Large intestine (tissue), 3 donors: ENCODE measurements at regions not wholly inside any gene's neighbourhood (a gene's known extent, or its start where the extent isn't known, plus 50 kb on each side); places are given as distances from the start of the nearest gene placed in this dataset.

Experiments
- DNase-seq, 2 donors: peaks; one replicate each; pipeline versions ENCODE4 v3.0.0 to v3.0.0-alpha.2; 2013
- H3K27ac ChIP-seq: one replicate; pipeline ENCODE4 v1.5.1; 2013; ENCODE audit warnings: low read length
- H3K27me3 ChIP-seq: 2 replicates; pipeline ENCODE4 v1.6.1; 2013; ENCODE audit warnings: low read length; ENCODE audit not compliant: control insufficient read depth, insufficient read depth
- H3K36me3 ChIP-seq: 2 replicates; pipeline ENCODE4 v1.6.1; 2013; ENCODE audit warnings: low read length; ENCODE audit not compliant: control insufficient read depth, insufficient read depth
- H3K4me1 ChIP-seq: one replicate; pipeline ENCODE4 v1.6.1; 2013; ENCODE audit warnings: low read length; ENCODE audit not compliant: control insufficient read depth, insufficient read depth
- H3K4me3 ChIP-seq: one replicate; pipeline ENCODE4 v1.5.1; 2013; ENCODE audit warnings: low read length
- H3K9me3 ChIP-seq: one replicate; pipeline ENCODE4 v1.6.1; 2013; ENCODE audit warnings: mild to moderate bottlenecking, low read depth, low read length, moderate library complexity; ENCODE audit not compliant: control insufficient read depth
- WGBS: methylation state at CpG from one replicate; pipeline ENCODE4 v1.1.5; 2013; ENCODE audit warnings: low lambda C conversion rate; ENCODE audit not compliant: insufficient coverage; 5-methylcytosine and 5-hydroxymethylcytosine counted together

DNA sequence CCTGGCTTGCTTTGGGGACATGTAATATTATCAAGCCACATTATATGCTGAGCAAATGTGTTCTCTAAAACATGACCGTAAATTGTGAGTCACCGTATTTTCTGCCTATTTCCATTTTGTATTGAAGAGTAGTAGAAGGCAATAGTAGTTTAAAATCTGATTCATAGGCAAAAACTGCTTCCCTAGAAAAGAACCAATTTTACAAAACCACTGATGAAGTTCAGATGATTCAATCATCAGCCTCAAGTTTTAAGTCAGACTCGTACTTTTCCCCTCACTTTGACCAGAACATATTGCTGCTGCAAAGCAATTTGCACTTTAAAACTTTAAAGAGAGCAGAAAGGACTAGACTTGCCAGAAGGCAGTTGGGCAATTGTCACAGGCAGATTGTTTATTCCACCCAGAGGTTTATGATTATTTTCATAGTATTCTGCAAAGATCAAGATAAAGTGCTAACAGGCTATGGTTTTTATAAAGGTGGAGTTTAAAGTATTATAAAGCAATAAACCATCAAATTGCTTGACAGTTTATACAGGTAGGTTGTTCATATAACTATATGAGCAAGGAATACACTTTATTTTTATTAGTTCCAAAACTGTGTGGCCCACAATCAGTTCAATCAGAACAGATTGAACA, 168.2 kb downstream of the ETV1 start:
- peaks cover 4% of the 10 kb centered on the region for H3K9me3 ChIP-seq
- 90% methylated on average over 2 of the region's 3 CpGs for WGBS
- no peaks in the 10 kb centered on the region for H3K36me3 ChIP-seq
- no peaks in the 10 kb centered on the region for H3K4me1 ChIP-seq
- no peaks in the 10 kb centered on the region for H3K27me3 ChIP-seq
- no peak overlapping the region for H3K27ac ChIP-seq
- DNase-seq = no peak
- H3K4me3 ChIP-seq = no peak overlapping the region

- Histone ChIP-seq H3K27me3 (no peaks in the 10 kb centered on the region), H3K4me3 (no peak overlapping the region), H3K36me3 (no peaks in the 10 kb centered on the region), H3K9me3 (peaks cover 4% of the 10 kb centered on the region), H3K4me1 (no peaks in the 10 kb centered on the region), H3K27ac (no peak overlapping the region)
- 92% methylated on average over 2 of the region's 3 CpGs for WGBS
- DNase-seq = no peak
These were observed 166.8 kb downstream of the ETV1 start for GRCh38 chr7:13822678-13823077.

- no peak overlapping the region for H3K4me3 ChIP-seq
These were observed 162.7 kb downstream of the ETV1 start for GRCh38 chr7:13826752-13827151.

GRCh38 chr7:13827716-13828115, 161.8 kb downstream of the ETV1 start:
- no peak overlapping the region for H3K4me3 ChIP-seq
- no peak for DNase-seq
- H3K27me3 ChIP-seq = no peaks in the 10 kb centered on the region
- WGBS = 89% methylated on average over 5 of the region's 5 CpGs
- no peaks in the 10 kb centered on the region for H3K36me3 ChIP-seq
- no peaks in the 10 kb centered on the region for H3K4me1 ChIP-seq
- H3K27ac ChIP-seq = no peak overlapping the region
- no peaks in the 10 kb centered on the region for H3K9me3 ChIP-seq

More at GRCh38 chr7:13826752-13827151, 162.7 kb downstream of the ETV1 start:
- Histone ChIP-seq H3K9me3 (no peaks in the 10 kb centered on the region), H3K27ac (no peak overlapping the region), H3K36me3 (no peaks in the 10 kb centered on the region), H3K27me3 (no peaks in the 10 kb centered on the region), H3K4me1 (no peaks in the 10 kb centered on the region)
- WGBS = 80% methylated on average over 2 of the region's 4 CpGs
- no peak for DNase-seq

- Histone ChIP-seq H3K9me3 (no peaks in the 10 kb centered on the region), H3K4me3 (no peak overlapping the region), H3K4me1 (no peaks in the 10 kb centered on the region), H3K27ac (no peak overlapping the region), H3K27me3 (no peaks in the 10 kb centered on the region), H3K36me3 (no peaks in the 10 kb centered on the region)
- no peak for DNase-seq
- WGBS = 100% methylated on average over 1 of the region's 2 CpGs
These were observed 160.2 kb downstream of the ETV1 start for GRCh38 chr7:13829231-13829630.

- WGBS = 92% methylated on average over 2 of the region's 6 CpGs
- Histone ChIP-seq H3K27me3 (no peaks in the 10 kb centered on the region), H3K9me3 (no peaks in the 10 kb centered on the region), H3K27ac (no peak overlapping the region), H3K4me1 (no peaks in the 10 kb centered on the region), H3K36me3 (no peaks in the 10 kb centered on the region), H3K4me3 (no peak overlapping the region)
- no peak for DNase-seq
These were observed 159.3 kb downstream of the ETV1 start for GRCh38 chr7:13829914-13830900.

DNA sequence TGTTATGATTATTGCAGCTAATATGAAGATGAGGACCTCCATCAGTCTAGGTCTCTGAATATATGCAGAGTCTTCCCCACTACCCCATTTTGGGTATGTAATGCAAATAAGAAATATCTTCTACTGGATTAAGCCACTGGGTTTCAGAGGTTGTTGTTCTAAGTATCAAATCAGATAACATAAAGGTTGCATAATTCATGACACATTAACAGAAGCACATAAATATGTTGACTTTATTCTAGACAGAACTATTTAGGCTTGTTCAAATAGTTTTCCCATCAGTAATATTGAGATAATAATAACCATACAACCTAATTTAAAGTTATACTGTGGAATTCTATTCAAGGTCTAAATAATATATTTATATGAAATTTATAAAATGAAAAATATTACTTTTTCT, 157.1 kb downstream of the ETV1 start:
- no peaks in the 10 kb centered on the region for H3K4me1 ChIP-seq
- no peak for DNase-seq
- no peak overlapping the region for H3K4me3 ChIP-seq
- H3K9me3 ChIP-seq = no peaks in the 10 kb centered on the region
- H3K36me3 ChIP-seq = no peaks in the 10 kb centered on the region
- no peak overlapping the region for H3K27ac ChIP-seq
- no peaks in the 10 kb centered on the region for H3K27me3 ChIP-seq

GRCh38 chr7:13834328-13834761, 155.1 kb downstream of the ETV1 start:
- Histone ChIP-seq H3K9me3 (no peaks in the 10 kb centered on the region), H3K4me1 (no peaks in the 10 kb centered on the region), H3K27me3 (no peaks in the 10 kb centered on the region), H3K27ac (no peak overlapping the region), H3K4me3 (no peak overlapping the region), H3K36me3 (no peaks in the 10 kb centered on the region)
- 70% methylated on average over 2 of the region's 6 CpGs for WGBS
- no peak for DNase-seq

DNA sequence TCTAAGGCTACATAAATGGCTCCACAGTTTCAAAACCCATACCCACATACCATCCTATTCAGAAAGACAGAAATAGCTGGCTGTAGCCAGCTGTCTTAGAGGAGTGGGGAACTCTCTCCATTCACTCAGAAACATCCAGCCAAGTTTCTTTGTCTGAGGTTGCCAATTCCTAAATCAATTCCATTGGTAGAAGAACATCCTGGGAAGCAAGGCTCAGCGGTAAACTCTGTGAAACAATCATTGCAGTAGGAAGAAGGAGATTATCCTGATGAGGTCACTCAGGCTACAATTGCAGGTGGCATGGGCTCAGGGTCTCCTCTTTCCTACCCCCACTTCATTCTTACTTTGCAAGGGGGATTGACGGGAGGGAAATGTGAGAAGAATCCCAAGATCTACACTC, 154.0 kb downstream of the ETV1 start:
- DNase-seq = no peak
- Histone ChIP-seq H3K4me1 (no peaks in the 10 kb centered on the region), H3K9me3 (no peaks in the 10 kb centered on the region), H3K36me3 (no peaks in the 10 kb centered on the region), H3K27me3 (no peaks in the 10 kb centered on the region), H3K27ac (no peak overlapping the region), H3K4me3 (no peak overlapping the region)
- no CpG with 5 or more reads among the region's 2 CpGs for whole genome bisulfite sequencing

- no CpG with 5 or more reads among the region's 1 CpG for WGBS
These were observed 150.4 kb downstream of the ETV1 start for GRCh38 chr7:13839063-13839462.

More at GRCh38 chr7:13839063-13839462, 150.4 kb downstream of the ETV1 start:
- Histone ChIP-seq H3K27me3 (no peaks in the 10 kb centered on the region), H3K9me3 (no peaks in the 10 kb centered on the region), H3K4me1 (no peaks in the 10 kb centered on the region), H3K36me3 (no peaks in the 10 kb centered on the region), H3K4me3 (no peak overlapping the region), H3K27ac (no peak overlapping the region)
- no peak for DNase-seq
